GM18858 (cell line): ENCODE measurements at regions not wholly inside any gene's neighbourhood (a gene's known extent, or its start where the extent isn't known, plus 50 kb on each side); places are given as distances from the start of the nearest gene placed in this dataset.

Source experiments
- ATAC-seq: cut with Tn5 transposase; IDR thresholded peaks from one replicate; pipeline ENCODE4 v1.9.1; 2021; ENCODE audit not compliant: unreplicated experiment

GRCh38 chr5:2120361-2120760, 237.6 kb upstream of the IRX4 start:
- ATAC-seq, result no peak

- no peak for ATAC-seq
These were observed 236.8 kb upstream of the IRX4 start for GRCh38 chr5:2119573-2119972.

GRCh38 chr5:2113348-2114131, 230.8 kb upstream of the IRX4 start:
- no peak for ATAC-seq

GRCh38 chr5:2112173-2113025, 229.7 kb upstream of the IRX4 start:
- no peak for ATAC-seq

GRCh38 chr5:2111569-2112105, 228.9 kb upstream of the IRX4 start:
- ATAC-seq, result no peak

- no peak for ATAC-seq
These were observed 228.3 kb upstream of the IRX4 start for GRCh38 chr5:2110934-2111462.

- no peak for ATAC-seq
These were observed 227.6 kb upstream of the IRX4 start for GRCh38 chr5:2110137-2110933.

- ATAC-seq, result no peak
These were observed 226.8 kb upstream of the IRX4 start for GRCh38 chr5:2109566-2109965.

- ATAC-seq, result no peak
These were observed 224.0 kb upstream of the IRX4 start for GRCh38 chr5:2106721-2107120.

- no peak for ATAC-seq
These were observed 222.4 kb upstream of the IRX4 start for GRCh38 chr5:2105141-2105540.

GRCh38 chr5:2103940-2104339, 221.2 kb upstream of the IRX4 start:
- no peak for ATAC-seq

GRCh38 chr5:2102819-2103776, 220.4 kb upstream of the IRX4 start:
- ATAC-seq, result no peak

- ATAC-seq, result no peak
These were observed 219.0 kb upstream of the IRX4 start for GRCh38 chr5:2101685-2102084.

- ATAC-seq, result no peak
These were observed 214.3 kb upstream of the IRX4 start for GRCh38 chr5:2096887-2097505.

GRCh38 chr5:2095011-2095410, 212.3 kb upstream of the IRX4 start:
- ATAC-seq, result no peak

- no peak for ATAC-seq
These were observed 211.9 kb upstream of the IRX4 start for GRCh38 chr5:2094616-2094995.

- no peak for ATAC-seq
These were observed 211.3 kb upstream of the IRX4 start for GRCh38 chr5:2093859-2094615.

- no peak for ATAC-seq
These were observed 209.2 kb upstream of the IRX4 start for GRCh38 chr5:2091921-2092320.

GRCh38 chr5:2087980-2088379, 205.3 kb upstream of the IRX4 start:
- no peak for ATAC-seq
